DOHH2 (cell line): ENCODE measurements at regions not wholly inside any gene's neighbourhood (a gene's known extent, or its start where the extent isn't known, plus 50 kb on each side); places are given as distances from the start of the nearest gene placed in this dataset.

Source experiments
- CTCF ChIP-seq: fragments of 200-600 bp; sonication (generic); IDR thresholded peaks from one replicate; pipeline ENCODE4 v1.5.1; 2014; ENCODE audit warnings: antibody characterized with exemption, mild to moderate bottlenecking, low read depth, low read length; ENCODE audit not compliant: poor library complexity, severe bottlenecking
- EZH2phosphoT487 ChIP-seq: fragments of 200-600 bp; sonication (generic); IDR thresholded peaks from 2 replicates; pipeline ENCODE4 v1.6.1; 2017; ENCODE audit warnings: borderline replicate concordance, mild to moderate bottlenecking, antibody characterized with exemption, low read length, moderate library complexity, mixed read lengths

DNA sequence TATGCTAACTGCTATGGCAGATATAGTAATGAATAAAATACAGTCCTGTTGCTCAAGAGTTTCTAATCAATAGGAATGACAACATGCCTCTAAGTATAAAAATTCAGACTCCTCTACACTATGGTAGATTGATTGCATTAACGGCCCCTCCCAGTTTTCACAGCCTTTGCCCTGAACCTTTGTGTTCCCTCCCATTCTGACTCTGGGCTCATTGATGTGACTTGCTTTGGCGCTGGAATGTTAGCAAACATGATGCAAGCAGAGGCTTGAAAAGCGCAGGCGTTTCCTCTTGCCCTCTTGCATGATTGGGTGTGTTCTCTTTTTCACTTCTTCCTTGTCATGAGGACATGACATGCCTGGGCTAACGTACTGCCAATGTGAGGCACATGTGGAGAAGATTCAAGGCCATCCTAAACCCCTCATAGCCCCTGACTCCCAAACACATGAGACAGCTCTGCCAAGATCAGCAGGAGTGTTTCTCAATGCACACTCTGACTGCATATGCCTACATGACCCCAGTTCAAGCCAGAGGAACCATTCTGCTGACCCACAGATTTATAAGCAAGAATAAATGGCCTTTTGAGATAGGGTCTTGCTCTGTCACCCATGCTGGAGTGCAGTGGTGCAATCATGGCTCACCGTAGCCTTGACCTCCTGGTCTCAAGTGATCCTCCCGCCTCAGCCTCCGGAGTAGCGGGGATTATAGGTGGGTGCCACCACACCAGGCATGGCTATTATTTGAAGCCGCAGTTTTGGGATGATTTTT lies 49.7 kb upstream of the CD28 start:
- TF ChIP-seq CTCF: no peak
- TF ChIP-seq EZH2phosphoT487: no peak
